ENCODE measurements at regions not wholly inside any gene's neighbourhood (a gene's known extent, or its start where the extent isn't known, plus 50 kb on each side); places are given as distances from the start of the nearest gene placed in this dataset.

DNA sequence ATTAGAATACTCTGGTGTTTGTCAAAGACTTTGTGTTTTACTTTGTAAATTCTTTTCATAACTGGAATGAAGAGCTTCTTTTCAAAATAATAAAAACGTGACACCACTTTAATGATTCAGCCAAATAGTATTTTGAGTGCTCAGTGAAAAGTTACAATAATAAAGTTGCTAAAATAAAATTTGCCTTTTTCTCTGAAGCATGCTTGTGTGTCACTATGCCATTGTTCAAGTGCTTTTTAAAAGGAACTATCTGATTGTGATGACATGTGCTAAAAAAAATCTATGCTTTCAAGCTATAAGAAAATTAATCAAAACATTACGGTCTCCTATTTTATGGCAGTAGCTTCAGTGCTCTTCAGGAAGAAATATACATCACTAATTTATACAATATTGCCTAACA is 1290.5 kb upstream of the B3GALT2 start:
- H3K27ac ChIP-seq: no peak overlapping the region
- H3K36me3 ChIP-seq: no peaks in the 10 kb centered on the region
- no peaks in the 10 kb centered on the region for H3K9me3 ChIP-seq
- no peaks in the 10 kb centered on the region for H3K4me1 ChIP-seq
- no peak overlapping the region for H3K4me3 ChIP-seq
- intact Hi-C loops (cut with DNase I; ENCODE audit: low total_unique reads): no loop called here
- TF ChIP-seq, protein P1, sequence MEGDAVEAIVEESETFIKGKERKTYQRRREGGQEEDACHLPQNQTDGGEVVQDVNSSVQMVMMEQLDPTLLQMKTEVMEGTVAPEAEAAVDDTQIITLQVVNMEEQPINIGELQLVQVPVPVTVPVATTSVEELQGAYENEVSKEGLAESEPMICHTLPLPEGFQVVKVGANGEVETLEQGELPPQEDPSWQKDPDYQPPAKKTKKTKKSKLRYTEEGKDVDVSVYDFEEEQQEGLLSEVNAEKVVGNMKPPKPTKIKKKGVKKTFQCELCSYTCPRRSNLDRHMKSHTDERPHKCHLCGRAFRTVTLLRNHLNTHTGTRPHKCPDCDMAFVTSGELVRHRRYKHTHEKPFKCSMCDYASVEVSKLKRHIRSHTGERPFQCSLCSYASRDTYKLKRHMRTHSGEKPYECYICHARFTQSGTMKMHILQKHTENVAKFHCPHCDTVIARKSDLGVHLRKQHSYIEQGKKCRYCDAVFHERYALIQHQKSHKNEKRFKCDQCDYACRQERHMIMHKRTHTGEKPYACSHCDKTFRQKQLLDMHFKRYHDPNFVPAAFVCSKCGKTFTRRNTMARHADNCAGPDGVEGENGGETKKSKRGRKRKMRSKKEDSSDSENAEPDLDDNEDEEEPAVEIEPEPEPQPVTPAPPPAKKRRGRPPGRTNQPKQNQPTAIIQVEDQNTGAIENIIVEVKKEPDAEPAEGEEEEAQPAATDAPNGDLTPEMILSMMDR (IDR thresholded peaks at IDR 0.05): no peak
- DNase-seq: no peak
- no peaks in the 10 kb centered on the region for H3K27me3 ChIP-seq

DNA sequence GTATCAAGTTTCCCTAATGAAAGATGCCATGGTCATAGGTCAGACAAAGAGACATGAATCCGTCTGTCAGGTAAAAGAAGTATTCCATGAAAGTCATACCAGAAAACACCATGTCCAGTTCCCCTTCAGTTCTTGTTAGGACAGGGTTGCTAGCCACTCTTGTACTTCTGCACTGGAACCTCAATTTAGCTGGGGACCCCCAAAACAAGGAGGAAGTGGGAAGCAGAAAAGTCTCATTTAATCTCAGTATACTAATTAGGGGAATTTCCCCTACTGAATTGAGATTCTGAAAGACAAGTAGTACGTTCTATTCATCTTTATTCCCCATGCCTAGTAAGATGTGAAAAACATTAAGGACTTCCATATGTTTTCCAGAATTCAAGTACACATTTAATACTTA is 1289.9 kb upstream of the B3GALT2 start:
- Histone ChIP-seq H3K27ac (no peak overlapping the region), H3K9me3 (no peaks in the 10 kb centered on the region), H3K4me3 (no peak overlapping the region), H3K27me3 (no peaks in the 10 kb centered on the region), H3K36me3 (no peaks in the 10 kb centered on the region), H3K4me1 (no peaks in the 10 kb centered on the region)
- intact Hi-C loops (cut with DNase I; ENCODE audit: low total_unique reads): no loop called here
- DNase-seq: no peak
- TF ChIP-seq, protein P1 (IDR thresholded peaks at IDR 0.05): no peak

DNA sequence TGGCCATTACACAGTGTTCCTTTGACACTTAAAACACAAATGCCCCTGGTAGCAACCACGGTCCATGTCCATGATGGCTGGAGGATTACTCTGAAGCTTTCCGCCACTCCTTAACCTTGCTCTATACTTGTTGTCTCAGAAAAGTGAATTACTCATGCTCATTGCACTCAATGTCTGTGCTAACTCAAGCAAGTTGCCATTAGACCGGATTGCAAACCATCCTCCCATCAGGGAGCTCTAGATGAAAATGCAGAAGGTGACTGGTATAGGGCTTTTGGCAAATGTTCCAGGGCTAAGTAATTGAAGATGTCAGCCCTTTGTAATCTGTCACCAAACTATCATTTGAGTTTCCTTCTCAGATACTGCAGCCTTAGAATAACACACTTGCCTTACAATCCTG is 1288.3 kb upstream of the B3GALT2 start:
- intact Hi-C loops (cut with DNase I; ENCODE audit: low total_unique reads): no loop called here
- TF ChIP-seq, protein P1 (IDR thresholded peaks at IDR 0.05): no peak
- no peaks in the 10 kb centered on the region for H3K9me3 ChIP-seq
- no peaks in the 10 kb centered on the region for H3K4me1 ChIP-seq
- no peaks in the 10 kb centered on the region for H3K27me3 ChIP-seq
- DNase-seq: no peak
- H3K27ac ChIP-seq: no peak overlapping the region
- H3K4me3 ChIP-seq: no peak overlapping the region
- H3K36me3 ChIP-seq: no peaks in the 10 kb centered on the region

DNA sequence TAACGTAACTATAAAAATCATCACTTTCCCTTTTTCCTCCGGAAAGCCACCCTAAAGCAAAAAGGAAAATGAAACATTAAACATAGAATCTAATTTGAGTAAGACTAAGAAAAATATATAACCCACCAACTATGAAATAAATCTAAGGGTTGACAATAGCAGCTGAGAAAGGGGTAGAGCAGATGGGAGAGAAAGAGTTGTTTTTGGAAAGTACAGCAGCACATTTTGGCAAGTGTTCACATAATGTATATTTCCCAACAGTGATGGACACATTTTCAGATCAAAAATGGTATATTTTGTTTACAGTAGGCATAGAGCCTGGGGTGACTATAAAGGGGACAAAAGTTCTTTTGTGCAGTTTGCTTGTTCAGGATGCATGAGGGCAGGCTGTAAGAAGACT is 1287.4 kb upstream of the B3GALT2 start:
- no peak for DNase-seq
- H3K27me3 ChIP-seq: no peaks in the 10 kb centered on the region
- no peaks in the 10 kb centered on the region for H3K36me3 ChIP-seq
- H3K9me3 ChIP-seq: no peaks in the 10 kb centered on the region
- H3K4me3 ChIP-seq: no peak overlapping the region
- intact Hi-C loops (cut with DNase I; ENCODE audit: low total_unique reads): no loop called here
- no peaks in the 10 kb centered on the region for H3K4me1 ChIP-seq
- TF ChIP-seq, protein P1 (IDR thresholded peaks at IDR 0.05): no peak
- no peak overlapping the region for H3K27ac ChIP-seq

DNA sequence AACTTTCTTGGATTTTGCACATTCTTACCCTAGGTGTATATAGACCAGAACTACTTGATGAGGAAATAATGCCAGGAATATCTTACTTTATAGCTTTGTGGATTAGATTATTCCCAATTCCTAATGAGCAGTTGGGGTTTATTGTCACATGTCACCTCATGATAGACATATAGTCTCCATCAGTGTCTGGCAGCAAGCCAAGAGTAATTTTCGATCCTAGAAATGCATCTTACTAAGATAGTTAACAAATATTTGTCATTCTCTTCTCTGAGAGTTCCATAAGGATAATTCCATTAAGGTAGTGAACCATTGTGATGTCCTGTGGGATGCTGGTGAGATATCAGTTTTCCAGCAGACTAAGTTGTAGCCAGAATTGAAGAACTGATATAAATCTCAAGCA is 1282.9 kb upstream of the B3GALT2 start:
- intact Hi-C loops (cut with DNase I; ENCODE audit: low total_unique reads): no loop called here
- Histone ChIP-seq H3K9me3 (no peaks in the 10 kb centered on the region), H3K4me1 (no peaks in the 10 kb centered on the region), H3K27ac (no peak overlapping the region), H3K4me3 (no peak overlapping the region), H3K36me3 (no peaks in the 10 kb centered on the region), H3K27me3 (no peaks in the 10 kb centered on the region)
- TF ChIP-seq, protein P1 (IDR thresholded peaks at IDR 0.05): no peak
- no peak for DNase-seq

DNA sequence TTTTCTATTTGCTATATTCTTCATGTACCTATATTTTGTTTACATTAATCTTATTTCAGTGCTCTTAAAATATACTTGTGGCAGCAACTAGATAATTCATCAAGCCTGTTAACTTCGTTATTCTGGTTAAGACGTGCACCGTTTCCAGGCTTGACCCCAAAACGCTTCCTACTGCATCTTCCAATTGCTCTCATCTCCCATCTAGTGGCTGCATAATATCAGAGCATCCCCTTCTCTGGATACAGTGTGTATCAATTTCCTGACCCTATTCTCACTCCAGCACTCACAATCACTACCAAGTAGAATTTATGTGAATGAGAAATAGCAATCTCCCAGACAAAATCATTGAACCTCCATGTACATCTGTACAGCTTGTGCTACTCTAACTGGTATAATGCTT is 1280.3 kb upstream of the B3GALT2 start:
- H3K27me3 ChIP-seq: no peaks in the 10 kb centered on the region
- no peak overlapping the region for H3K4me3 ChIP-seq
- DNase-seq: no peak
- H3K27ac ChIP-seq: no peak overlapping the region
- intact Hi-C loops (cut with DNase I; ENCODE audit: low total_unique reads): no loop called here
- H3K36me3 ChIP-seq: no peaks in the 10 kb centered on the region
- no peaks in the 10 kb centered on the region for H3K4me1 ChIP-seq
- no peaks in the 10 kb centered on the region for H3K9me3 ChIP-seq
- TF ChIP-seq, protein P1 (IDR thresholded peaks at IDR 0.05): no peak

All from tibial artery (tissue), 4 donors.